Gastroesophageal sphincter (tissue), 3 donors: ENCODE measurements at regions not wholly inside any gene's neighbourhood (a gene's known extent, or its start where the extent isn't known, plus 50 kb on each side); places are given as distances from the start of the nearest gene placed in this dataset.

Experiments used
- POLR2A ChIP-seq, 2 donors: fragments of 450-650 bp; IDR thresholded peaks; one replicate each; pipeline ENCODE4 v1.6.1; 2017; ENCODE audit warnings: antibody characterized with exemption in 2 of 2, mild to moderate bottlenecking in 2 of 2, moderate library complexity in 1 of 2
- TF ChIP-seq, protein P1 (sequence below), 4 experiments: fragments of 200-600 bp in 2 of 4; fragments of 450-650 bp in 2 of 4; sonication (generic) in 1 of 4; IDR thresholded peaks; one replicate each; pipeline ENCODE4 v1.5.1; 2017 to 2019; ENCODE audit warnings: antibody characterized with exemption in 4 of 4, mild to moderate bottlenecking in 2 of 4, moderate library complexity in 2 of 4

DNA sequence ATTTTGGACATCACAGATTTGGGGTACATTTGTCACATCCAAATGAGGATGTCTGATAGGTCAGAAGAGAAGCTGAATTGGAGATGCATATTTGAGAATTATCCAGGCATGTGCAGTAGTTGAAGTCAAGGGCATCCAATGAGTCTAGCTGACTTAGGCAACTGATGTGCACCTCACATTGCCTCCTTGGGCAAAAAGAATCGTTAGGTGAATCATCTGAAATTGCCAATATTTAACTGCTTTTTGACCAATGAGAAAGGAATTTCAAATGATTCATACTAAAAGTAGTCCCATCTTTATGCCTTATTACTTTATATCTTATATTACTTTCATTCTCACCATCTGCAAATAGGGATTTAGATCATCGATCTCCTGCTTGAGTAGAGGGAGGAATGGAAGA is 117.7 kb downstream of the CD47 start:
- TF ChIP-seq, protein P1, sequence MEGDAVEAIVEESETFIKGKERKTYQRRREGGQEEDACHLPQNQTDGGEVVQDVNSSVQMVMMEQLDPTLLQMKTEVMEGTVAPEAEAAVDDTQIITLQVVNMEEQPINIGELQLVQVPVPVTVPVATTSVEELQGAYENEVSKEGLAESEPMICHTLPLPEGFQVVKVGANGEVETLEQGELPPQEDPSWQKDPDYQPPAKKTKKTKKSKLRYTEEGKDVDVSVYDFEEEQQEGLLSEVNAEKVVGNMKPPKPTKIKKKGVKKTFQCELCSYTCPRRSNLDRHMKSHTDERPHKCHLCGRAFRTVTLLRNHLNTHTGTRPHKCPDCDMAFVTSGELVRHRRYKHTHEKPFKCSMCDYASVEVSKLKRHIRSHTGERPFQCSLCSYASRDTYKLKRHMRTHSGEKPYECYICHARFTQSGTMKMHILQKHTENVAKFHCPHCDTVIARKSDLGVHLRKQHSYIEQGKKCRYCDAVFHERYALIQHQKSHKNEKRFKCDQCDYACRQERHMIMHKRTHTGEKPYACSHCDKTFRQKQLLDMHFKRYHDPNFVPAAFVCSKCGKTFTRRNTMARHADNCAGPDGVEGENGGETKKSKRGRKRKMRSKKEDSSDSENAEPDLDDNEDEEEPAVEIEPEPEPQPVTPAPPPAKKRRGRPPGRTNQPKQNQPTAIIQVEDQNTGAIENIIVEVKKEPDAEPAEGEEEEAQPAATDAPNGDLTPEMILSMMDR (IDR thresholded peaks at IDR 0.05): no peak
- no peak for TF ChIP-seq POLR2A (IDR thresholded peaks at IDR 0.05)
